H1 (cell line): ENCODE measurements at regions not wholly inside any gene's neighbourhood (a gene's known extent, or its start where the extent isn't known, plus 50 kb on each side); places are given as distances from the start of the nearest gene placed in this dataset.

ENCODE experiments used
- CTCF ChIA-PET: fragments of 300-600 bp; sonication (Branson Sonifier 250); formaldehyde crosslinking; loops from one replicate; lab custom pipeline; 2021; ENCODE audit not compliant: partially characterized antibody; lab: Charles Lee
- POLR2A ChIA-PET: fragments of 300-600 bp; sonication (Branson Sonifier 250); formaldehyde crosslinking; loops from one replicate; lab custom pipeline; 2021; ENCODE audit warnings: inconsistent platforms; ENCODE audit not compliant: partially characterized antibody; lab: Charles Lee
- DNase-seq, 2 experiments: peaks; one replicate each; pipeline versions ENCODE4 v3.0.0 to v3.0.0-alpha.2; 2010 to 2022; ENCODE audit warnings: low spot score in 2 of 2, low read depth in 1 of 2, mixed read lengths in 1 of 2
- FAIRE-seq: peaks from 2 replicates; lab custom pipeline; 2011; peaks lifted over from hg19 to GRCh38; lab: Jason Lieb, UNC
- H2AFZ ChIP-seq: 2 replicates; pipeline ENCODE4 v1.8.1; 2012; ENCODE audit warnings: low read length, inconsistent platforms
- H2AK5ac ChIP-seq: 2 replicates; pipeline ENCODE4 v1.6.1; 2013; ENCODE audit warnings: low read depth, low read length
- H2BK120ac ChIP-seq: replicated peaks from 2 replicates; pipeline ENCODE3; 2013; ENCODE audit warnings: low read depth, low read length, inconsistent platforms
- H2BK12ac ChIP-seq: 2 replicates; pipeline ENCODE4 v1.6.1; 2013; ENCODE audit warnings: low read depth, low read length
- H2BK15ac ChIP-seq: 2 replicates; pipeline ENCODE4 v1.6.1; 2013; ENCODE audit warnings: low read length
- H2BK20ac ChIP-seq: 2 replicates; pipeline ENCODE4 v1.6.1; 2013; ENCODE audit warnings: low read length
- H2BK5ac ChIP-seq: 2 replicates; pipeline ENCODE4 v1.6.1; 2013; ENCODE audit warnings: low read depth, low read length
- H3K14ac ChIP-seq: 2 replicates; pipeline ENCODE4 v1.6.1; 2013; ENCODE audit warnings: inconsistent platforms; ENCODE audit not compliant: insufficient read length
- H3K18ac ChIP-seq: 2 replicates; pipeline ENCODE4 v1.6.1; 2013; ENCODE audit warnings: low read length; ENCODE audit errors: extremely low read depth
- H3K23ac ChIP-seq: 2 replicates; pipeline ENCODE4 v1.6.1; 2013; ENCODE audit warnings: inconsistent platforms; ENCODE audit not compliant: insufficient read length
- H3K23me2 ChIP-seq: 2 replicates; pipeline ENCODE4 v1.6.1; 2013; ENCODE audit warnings: low read depth, low read length
- H3K27ac ChIP-seq: 2 replicates; pipeline ENCODE4 v1.6.1; 2011; ENCODE audit warnings: low read depth, low read length, inconsistent platforms
- H3K27me3 ChIP-seq, 4 experiments: replicated peaks in 1 of 4; 1 replicate in 1 of 4; 2 replicates in 3 of 4; pipeline versions ENCODE4 v1.6.1 to v1.8.1; 2011 to 2013; ENCODE audit warnings: low read length in 3 of 4, mild to moderate bottlenecking in 3 of 4, inconsistent platforms in 2 of 4, mixed read lengths in 2 of 4, moderate library complexity in 1 of 4; ENCODE audit not compliant: control insufficient read depth in 3 of 4, insufficient read depth in 3 of 4; ENCODE audit errors: extremely low read depth in 1 of 4
- H3K36me3 ChIP-seq, 4 experiments: 2 replicates each; pipeline versions ENCODE4 v1.6.1 to v1.8.1; 2011 to 2013; ENCODE audit warnings: mild to moderate bottlenecking in 4 of 4, low read length in 3 of 4, moderate library complexity in 2 of 4, control low read depth in 1 of 4, inconsistent platforms in 1 of 4; ENCODE audit not compliant: insufficient read depth in 4 of 4, control insufficient read depth in 2 of 4
- H3K4ac ChIP-seq: replicated peaks from 2 replicates; pipeline ENCODE3; 2013; ENCODE audit warnings: low read length, low read depth, mixed read lengths, inconsistent platforms; ENCODE audit not compliant: insufficient read length
- H3K4me1 ChIP-seq, 4 experiments: replicated peaks in 1 of 4; 1 replicate in 1 of 4; 2 replicates in 3 of 4; pipeline versions ENCODE4 v1.6.1 to v1.8.1; 2011 to 2013; ENCODE audit warnings: low read length in 3 of 4, inconsistent platforms in 2 of 4, mixed read lengths in 1 of 4; ENCODE audit not compliant: insufficient read depth in 4 of 4, control insufficient read depth in 3 of 4
- H3K4me2 ChIP-seq, 2 experiments: 2 replicates each; pipeline versions ENCODE4 v1.6.1 to v1.8.1; 2011 to 2013; ENCODE audit warnings: low read depth in 2 of 2, low read length in 2 of 2, control low read depth in 1 of 2, inconsistent platforms in 1 of 2, mild to moderate bottlenecking in 1 of 2; ENCODE audit not compliant: insufficient read depth in 1 of 2
- H3K4me3 ChIP-seq, 4 experiments: fragments of 200-600, 300-600 bp in 1 of 4; sonication (generic), shearing (Covaris generic), sonication (Bioruptor Twin) in 1 of 4; 2 replicates each; pipeline versions ENCODE4 v1.5.1 to v1.8.1; 2011 to 2016; ENCODE audit warnings: low read length in 4 of 4, low read depth in 3 of 4, control low read depth in 2 of 4, inconsistent platforms in 2 of 4, mild to moderate bottlenecking in 2 of 4, mixed read lengths in 1 of 4, moderate library complexity in 1 of 4; ENCODE audit not compliant: insufficient read depth in 2 of 4; ENCODE audit errors: extremely low read depth in 1 of 4
- H3K56ac ChIP-seq: replicated peaks from 2 replicates; pipeline ENCODE3; 2013; ENCODE audit warnings: low read depth, mild to moderate bottlenecking, mixed read lengths, low read length, inconsistent platforms; ENCODE audit not compliant: insufficient read length
- H3K79me1 ChIP-seq: 2 replicates; pipeline ENCODE4 v1.6.1; 2013; ENCODE audit warnings: low read depth, low read length, control low read depth
- H3K79me2 ChIP-seq, 2 experiments: 2 replicates each; pipeline versions ENCODE4 v1.6.1 to v1.8.1; 2012 to 2013; ENCODE audit warnings: low read length in 2 of 2, mild to moderate bottlenecking in 2 of 2, inconsistent platforms in 1 of 2; ENCODE audit not compliant: insufficient read depth in 2 of 2, control insufficient read depth in 1 of 2
- H3K9ac ChIP-seq, 4 experiments: replicated peaks in 1 of 4; 1 replicate in 1 of 4; 2 replicates in 3 of 4; pipeline versions ENCODE4 v1.6.1 to v1.8.1; 2011 to 2013; ENCODE audit warnings: low read depth in 3 of 4, low read length in 3 of 4, control low read depth in 2 of 4, mild to moderate bottlenecking in 2 of 4, moderate library complexity in 2 of 4, inconsistent platforms in 1 of 4; ENCODE audit errors: extremely low read depth in 1 of 4
- H3K9me3 ChIP-seq, 2 experiments: 2 replicates each; pipeline versions ENCODE4 v1.6.1 to v1.8.1; 2012 to 2013; ENCODE audit warnings: mild to moderate bottlenecking in 2 of 2, moderate library complexity in 2 of 2, control low read depth in 1 of 2, inconsistent platforms in 1 of 2, low read depth in 1 of 2, low read length in 1 of 2, mixed read lengths in 1 of 2; ENCODE audit not compliant: insufficient read depth in 2 of 2
- H4K20me1 ChIP-seq, 2 experiments: replicated peaks in 1 of 2; 2 replicates each; pipeline versions ENCODE3 to v1.8.1; 2011 to 2013; ENCODE audit warnings: inconsistent platforms in 2 of 2, low read length in 2 of 2, mild to moderate bottlenecking in 1 of 2; ENCODE audit not compliant: insufficient read depth in 2 of 2, control insufficient read depth in 1 of 2
- H4K5ac ChIP-seq: 2 replicates; pipeline ENCODE4 v1.6.1; 2013; ENCODE audit warnings: low read length, low read depth, mixed read lengths, inconsistent platforms; ENCODE audit not compliant: insufficient read length
- H4K8ac ChIP-seq: 2 replicates; pipeline ENCODE4 v1.8.0; 2013; ENCODE audit warnings: mild to moderate bottlenecking, moderate library complexity, low read length, inconsistent platforms; ENCODE audit not compliant: insufficient read depth; ENCODE audit errors: extremely low read depth
- H4K91ac ChIP-seq: replicated peaks from 2 replicates; pipeline ENCODE3; 2013; ENCODE audit warnings: low read length, mixed read lengths, inconsistent platforms; ENCODE audit not compliant: insufficient read length
- ASH2L ChIP-seq: fragments of 200-600, 300-600 bp; sonication (generic); IDR thresholded peaks from one replicate; pipeline ENCODE4 v1.7.1; 2017; ENCODE audit warnings: low read length
- CBX8 ChIP-seq: fragments of 300-800, 300-1000 bp; sonication (generic); IDR thresholded peaks from 2 replicates; pipeline ENCODE4 v1.7.1; 2016; ENCODE audit warnings: low read depth, low read length, borderline replicate concordance
- EGR1 ChIP-seq: IDR thresholded peaks from 2 replicates; pipeline ENCODE4 v1.6.1; 2011; ENCODE audit warnings: low read depth, low read length, borderline replicate concordance
- EZH2 ChIP-seq: fragments of 200-600 bp; sonication (generic); IDR thresholded peaks from 2 replicates; pipeline ENCODE4 v1.7.1; 2012; ENCODE audit warnings: low read depth, mild to moderate bottlenecking, moderate library complexity, low read length, inconsistent platforms; ENCODE audit not compliant: severe bottlenecking
- JUND ChIP-seq: IDR thresholded peaks from 2 replicates; pipeline ENCODE4 v1.6.1; 2011; ENCODE audit warnings: mild to moderate bottlenecking, improper control_type of control experiment, low read length
- RBBP5 ChIP-seq: IDR thresholded peaks from 2 replicates; pipeline ENCODE4 v1.7.1; 2012; ENCODE audit warnings: low read depth, mild to moderate bottlenecking, inconsistent platforms, low read length, moderate library complexity, borderline replicate concordance
- SIX5 ChIP-seq: IDR thresholded peaks from 2 replicates; pipeline ENCODE4 v1.6.1; 2011; ENCODE audit warnings: mild to moderate bottlenecking, low read depth, low read length
- TAF7 ChIP-seq: optimal IDR thresholded peaks from 2 replicates; pipeline ENCODE3; 2011; ENCODE audit warnings: low read depth, mild to moderate bottlenecking, inconsistent platforms, low read length, moderate library complexity, borderline replicate concordance
- TEAD4 ChIP-seq: IDR thresholded peaks from 2 replicates; pipeline ENCODE4 v1.6.1; 2012; ENCODE audit warnings: low read depth, low read length, inconsistent platforms, mixed read lengths
- WGBS, 2 experiments: shearing (Covaris generic) in 1 of 2; methylation state at CpG; one replicate each; pipeline versions ENCODE4 v1.1.6 to v1.1.7; 2013 to 2015; ENCODE audit warnings: low lambda C conversion rate in 2 of 2, mixed read lengths in 2 of 2, inconsistent platforms in 1 of 2, low coverage in 1 of 2, missing lambda C conversion rate in 1 of 2; ENCODE audit not compliant: insufficient replicate concordance in 2 of 2, insufficient coverage in 1 of 2, insufficient read length in 1 of 2; ENCODE audit errors: extremely low coverage in 1 of 2, missing lambda C conversion rate in 1 of 2; 5-methylcytosine and 5-hydroxymethylcytosine counted together
- TF ChIP-seq, protein P1 (sequence below): IDR thresholded peaks from 2 replicates; pipeline ENCODE4 v1.6.1; 2012; ENCODE audit warnings: inconsistent platforms
- TF ChIP-seq, protein P2 (sequence below): IDR thresholded peaks from 2 replicates; pipeline ENCODE4 v1.6.1; 2012; ENCODE audit warnings: low read length, inconsistent platforms

DNA sequence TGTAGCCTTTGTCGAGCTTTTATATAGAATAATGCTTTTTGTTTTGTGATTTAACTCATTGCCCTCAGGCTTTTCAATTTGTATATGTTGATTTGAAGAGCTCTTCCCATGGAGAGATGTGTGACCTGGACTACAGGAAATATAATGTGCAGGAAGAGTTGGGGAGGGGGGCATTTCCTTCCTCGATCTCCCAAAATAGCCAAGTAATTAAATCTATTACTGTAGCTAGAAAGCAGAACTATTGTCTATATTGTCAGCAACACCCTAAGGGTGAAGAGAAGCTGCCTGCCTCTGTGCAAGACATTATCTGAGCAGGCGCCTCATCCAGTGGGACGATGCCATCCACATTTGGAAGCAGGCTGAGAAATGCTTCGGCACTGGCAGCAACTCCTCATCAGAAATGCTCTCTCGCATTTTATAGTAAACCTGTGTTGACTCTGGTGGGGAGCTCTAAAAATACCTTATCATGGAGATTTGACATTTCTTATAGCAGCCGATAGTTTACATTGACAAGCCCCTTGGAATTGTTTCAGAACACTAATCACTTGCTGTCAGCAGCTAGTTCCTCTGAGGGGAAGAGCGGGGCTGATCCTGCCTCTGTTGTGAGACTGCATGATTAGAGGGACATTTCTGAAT is 392.5 kb upstream of the RGS6 start:
- no peaks in the 10 kb centered on the region; the same call in 1 of the 2 replicates for H3K23me2 ChIP-seq
- H3K9me3 ChIP-seq = no peaks in the 10 kb centered on the region
- no peak overlapping the region for H3K56ac ChIP-seq
- ChIA-PET CTCF (interaction anchor here (0.6 to 2.4 kb wide), 5 partner anchors 9 to 432 kb away, joined by 3 to 13 read pairs (median 4); no protein-coding TSS in a partner anchor), POLR2A (interaction anchor here (1.3 kb wide), 1 partner anchor 10 kb away, joined by 4 read pairs; no protein-coding TSS in a partner anchor)
- no peak overlapping the region for H3K4me3 ChIP-seq
- H2BK120ac ChIP-seq = no peak overlapping the region
- no peak overlapping the region for H4K8ac ChIP-seq
- no peak overlapping the region for H2BK5ac ChIP-seq
- peaks cover 0 to 7% (median 3%) of the 10 kb centered on the region in 4 experiments; a peak in 3 of 7 replicates for H3K4me1 ChIP-seq
- H4K91ac ChIP-seq = no peak overlapping the region
- H3K36me3 ChIP-seq = no peaks in the 10 kb centered on the region
- H3K9ac ChIP-seq = no peak overlapping the region
- no peak overlapping the region for H3K14ac ChIP-seq
- H4K20me1 ChIP-seq = no peaks in the 10 kb centered on the region
- no peak overlapping the region for H2BK15ac ChIP-seq
- H3K4me2 ChIP-seq = no peak overlapping the region
- H3K18ac ChIP-seq = no peak overlapping the region
- no peak overlapping the region for H2BK20ac ChIP-seq
- no peak overlapping the region for H3K23ac ChIP-seq
- no peaks in the 10 kb centered on the region; the same call in 1 of the 2 replicates for H3K79me1 ChIP-seq
- H4K5ac ChIP-seq = no peak overlapping the region
- WGBS, 2 experiments = 95% methylated on average over 8 of the region's 8 CpGs; no CpG with 5 or more reads in 1 of the 2 experiments
- no peak for FAIRE-seq
- H2AFZ ChIP-seq = no peak overlapping the region
- H3K27me3 ChIP-seq = no peaks in the 10 kb centered on the region
- no peak overlapping the region for H2BK12ac ChIP-seq
- peaks cover 0 to 25% of the 10 kb centered on the region in 2 experiments; a peak in 2 of 4 replicates for H3K79me2 ChIP-seq
- no peak for DNase-seq
- no peak overlapping the region for H3K4ac ChIP-seq
- H3K27ac ChIP-seq = no peak overlapping the region
- no peak overlapping the region for H2AK5ac ChIP-seq
- TF ChIP-seq, protein P1, sequence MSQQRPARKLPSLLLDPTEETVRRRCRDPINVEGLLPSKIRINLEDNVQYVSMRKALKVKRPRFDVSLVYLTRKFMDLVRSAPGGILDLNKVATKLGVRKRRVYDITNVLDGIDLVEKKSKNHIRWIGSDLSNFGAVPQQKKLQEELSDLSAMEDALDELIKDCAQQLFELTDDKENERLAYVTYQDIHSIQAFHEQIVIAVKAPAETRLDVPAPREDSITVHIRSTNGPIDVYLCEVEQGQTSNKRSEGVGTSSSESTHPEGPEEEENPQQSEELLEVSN = no peak
- TF ChIP-seq TAF7 (no peak), SIX5 (no peak), TEAD4 (no peak), EGR1 (no peak), RBBP5 (no peak), ASH2L (no peak), EZH2 (no peak), CBX8 (no peak), JUND (no peak)
- TF ChIP-seq, protein P2, sequence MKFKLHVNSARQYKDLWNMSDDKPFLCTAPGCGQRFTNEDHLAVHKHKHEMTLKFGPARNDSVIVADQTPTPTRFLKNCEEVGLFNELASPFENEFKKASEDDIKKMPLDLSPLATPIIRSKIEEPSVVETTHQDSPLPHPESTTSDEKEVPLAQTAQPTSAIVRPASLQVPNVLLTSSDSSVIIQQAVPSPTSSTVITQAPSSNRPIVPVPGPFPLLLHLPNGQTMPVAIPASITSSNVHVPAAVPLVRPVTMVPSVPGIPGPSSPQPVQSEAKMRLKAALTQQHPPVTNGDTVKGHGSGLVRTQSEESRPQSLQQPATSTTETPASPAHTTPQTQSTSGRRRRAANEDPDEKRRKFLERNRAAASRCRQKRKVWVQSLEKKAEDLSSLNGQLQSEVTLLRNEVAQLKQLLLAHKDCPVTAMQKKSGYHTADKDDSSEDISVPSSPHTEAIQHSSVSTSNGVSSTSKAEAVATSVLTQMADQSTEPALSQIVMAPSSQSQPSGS = no peak
